Pancreas (tissue), 10 donors: ENCODE measurements at regions not wholly inside any gene's neighbourhood (a gene's known extent, or its start where the extent isn't known, plus 50 kb on each side); places are given as distances from the start of the nearest gene placed in this dataset.

Experiments used
- ATAC-seq, 4 donors: fragments of 200-7000 bp; cut with Tn5 transposase; one replicate each; pipeline versions ENCODE4 v1.8.0 to v1.9.1; 2020; ENCODE audit warnings: mild to moderate bottlenecking in 4 of 4, moderate library complexity in 4 of 4
- DNase-seq, 6 donors: peaks; one replicate each; pipeline ENCODE4 v3.0.0-alpha.2; 2020
- FAIRE-seq: peaks from 2 replicates; lab custom pipeline; 2012; peaks lifted over from hg19 to GRCh38; lab: Jason Lieb, UNC
- H3K27ac ChIP-seq, 4 donors: fragments of 200-600 bp; sonication (generic); 1 replicate in 3 of 4; 2 replicates in 1 of 4; pipeline versions ENCODE4 v1.5.0 to v1.8.0; 2020
- H3K27me3 ChIP-seq, 4 donors: fragments of 200-600 bp; one replicate each; pipeline ENCODE4 v1.8.0; 2021
- H3K36me3 ChIP-seq, 3 donors: fragments of 200-600 bp; sonication (generic) in 1 of 3; one replicate each; pipeline versions ENCODE4 v1.5.0 to v1.8.0; 2020 to 2021
- H3K4me1 ChIP-seq, 3 donors: fragments of 200-600 bp; one replicate each; pipeline ENCODE4 v1.8.0; 2021
- H3K4me3 ChIP-seq, 4 donors: fragments of 200-600 bp; sonication (generic) in 2 of 4; one replicate each; pipeline versions ENCODE4 v1.5.0 to v1.8.0; 2020 to 2021
- H3K9me3 ChIP-seq, 4 donors: fragments of 200-600 bp; one replicate each; pipeline ENCODE4 v1.8.0; 2021
- WGBS, 2 donors: extraction: QIAGEN DNeasy Blood & Tissue Kit; methylation state at CpG; one replicate each; pipeline ENCODE4 v1.1.7; 2013; 5-methylcytosine and 5-hydroxymethylcytosine counted together
- intact Hi-C, 3 donors: fragments of 100-400 bp; cut with DNase I; formaldehyde crosslinking; loops; one replicate each; pipeline versions ENCODE4 v1.11.1 to v1.14.2; 2022
- TF ChIP-seq, protein P1 (sequence below), 4 donors: fragments of 200-600 bp; sonication (generic) in 3 of 4; IDR thresholded peaks; one replicate each; pipeline versions ENCODE4 v1.5.0 to v1.8.0; 2021; ENCODE audit warnings: antibody characterized with exemption in 4 of 4
- donor health status: healthy with polysubstance abuse.
- donor health status: DM: no; HTN: no; CAD: no; lungs with moderate emphysema.
- donor health status: DM: no; HTN: no; CAD: no.
- donor health status: control.
- donor health status: control.
- donor health status: Bipolar disorder and iron deficiency.
- donor health status: DM: yes; HTN: yes; CAD: no.
- donor health status: DM: no; HTN: no; CAD: no.
- donor health status: DM: no; HTN: no; CAD: no.
- donor health status: DM: yes; HTN: yes; CAD: no.

DNA sequence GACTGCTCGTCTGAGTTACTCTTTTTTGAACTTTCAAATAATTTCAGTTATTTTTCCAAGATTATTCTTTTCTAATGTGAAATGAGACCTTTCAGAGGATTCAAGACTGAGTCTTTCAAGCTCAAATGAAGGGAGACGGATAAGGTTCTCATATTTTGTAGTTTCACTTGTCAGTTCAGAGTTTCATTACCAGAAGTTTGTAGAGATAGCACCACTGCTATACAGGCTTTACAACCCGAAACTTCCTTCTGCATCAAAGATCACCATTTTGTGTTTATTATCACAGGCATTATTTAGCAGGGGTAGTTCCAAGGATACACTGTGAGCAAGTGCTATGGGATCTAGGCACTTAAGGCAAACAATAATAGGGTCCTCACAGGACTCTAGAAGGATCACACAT is 74.7 kb upstream of the EPHA7 start:
- FAIRE-seq (no peak), ATAC-seq (no peak)
- intact Hi-C loops, result no loop called here

DNA sequence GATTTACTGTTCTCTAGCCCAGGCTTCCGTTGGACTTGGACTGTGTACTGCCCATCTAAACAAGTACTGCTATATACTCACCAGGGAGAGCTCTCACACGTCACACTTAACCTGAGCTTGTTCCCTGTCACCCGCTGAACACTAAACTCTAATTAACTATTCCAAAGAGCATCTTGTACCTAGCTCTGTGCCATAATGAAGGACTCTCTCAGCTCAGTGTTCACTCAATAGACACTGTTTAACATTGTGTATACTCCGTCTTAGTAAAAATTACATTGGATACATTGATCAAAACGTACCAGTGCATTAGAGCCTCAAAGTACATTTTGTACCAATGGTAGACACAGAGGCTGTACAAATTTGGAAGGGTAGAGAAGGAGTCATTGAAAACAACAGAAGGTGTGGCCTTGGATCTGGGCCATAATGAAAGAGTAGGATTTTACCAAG is 55.4 kb upstream of the EPHA7 start:
- 61 to 64% methylated on average over 5 of the region's 5 CpGs for WGBS, 2 donors
- H3K27ac ChIP-seq, result no peak overlapping the region

More for the DNA sequence above, 74.7 kb upstream of the EPHA7 start:
- Histone ChIP-seq H3K9me3 (no peaks in the 10 kb centered on the region), H3K27me3 (no peaks in the 10 kb centered on the region), H3K4me3 (no peak overlapping the region), H3K27ac (no peak overlapping the region), H3K4me1 (no peaks in the 10 kb centered on the region), H3K36me3 (no peaks in the 10 kb centered on the region)
- TF ChIP-seq, protein P1, sequence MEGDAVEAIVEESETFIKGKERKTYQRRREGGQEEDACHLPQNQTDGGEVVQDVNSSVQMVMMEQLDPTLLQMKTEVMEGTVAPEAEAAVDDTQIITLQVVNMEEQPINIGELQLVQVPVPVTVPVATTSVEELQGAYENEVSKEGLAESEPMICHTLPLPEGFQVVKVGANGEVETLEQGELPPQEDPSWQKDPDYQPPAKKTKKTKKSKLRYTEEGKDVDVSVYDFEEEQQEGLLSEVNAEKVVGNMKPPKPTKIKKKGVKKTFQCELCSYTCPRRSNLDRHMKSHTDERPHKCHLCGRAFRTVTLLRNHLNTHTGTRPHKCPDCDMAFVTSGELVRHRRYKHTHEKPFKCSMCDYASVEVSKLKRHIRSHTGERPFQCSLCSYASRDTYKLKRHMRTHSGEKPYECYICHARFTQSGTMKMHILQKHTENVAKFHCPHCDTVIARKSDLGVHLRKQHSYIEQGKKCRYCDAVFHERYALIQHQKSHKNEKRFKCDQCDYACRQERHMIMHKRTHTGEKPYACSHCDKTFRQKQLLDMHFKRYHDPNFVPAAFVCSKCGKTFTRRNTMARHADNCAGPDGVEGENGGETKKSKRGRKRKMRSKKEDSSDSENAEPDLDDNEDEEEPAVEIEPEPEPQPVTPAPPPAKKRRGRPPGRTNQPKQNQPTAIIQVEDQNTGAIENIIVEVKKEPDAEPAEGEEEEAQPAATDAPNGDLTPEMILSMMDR (IDR thresholded peaks at IDR 0.05), result no peak
- 62 to 81% methylated on average over 3 of the region's 3 CpGs for WGBS, 2 donors
- DNase-seq, result no peak

DNA sequence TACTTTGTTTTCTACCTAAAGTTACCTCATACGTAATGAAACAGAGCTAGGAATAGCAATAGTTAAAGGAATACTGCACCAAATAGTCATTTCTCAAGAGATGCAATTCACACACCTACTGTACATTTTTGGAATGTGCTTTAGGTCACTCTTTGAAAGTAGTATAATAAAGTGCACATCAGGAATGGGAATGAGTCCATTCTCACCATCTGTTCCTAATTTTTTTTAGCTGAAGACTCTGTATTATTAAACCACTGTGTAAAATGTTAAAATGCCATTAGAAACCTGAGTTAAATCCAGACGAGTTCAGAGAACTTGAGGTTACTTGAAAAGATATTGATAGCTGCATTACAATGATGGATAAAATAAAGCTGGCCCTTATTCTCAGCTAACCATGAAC is 51.9 kb upstream of the EPHA7 start:
- DNase-seq (no peak), FAIRE-seq (no peak), ATAC-seq (no peak)
- H3K9me3 ChIP-seq, result no peaks in the 10 kb centered on the region
- no peaks in the 10 kb centered on the region for H3K4me1 ChIP-seq
- no peaks in the 10 kb centered on the region for H3K36me3 ChIP-seq
- no peak overlapping the region for H3K27ac ChIP-seq
- TF ChIP-seq, protein P1 (IDR thresholded peaks at IDR 0.05), result no peak
- H3K27me3 ChIP-seq, result no peaks in the 10 kb centered on the region
- H3K4me3 ChIP-seq, result no peak overlapping the region
- intact Hi-C loops, result no loop called here
- WGBS, 2 donors, result 55 to 62% methylated on average over 2 of the region's 2 CpGs

More for the DNA sequence above, 55.4 kb upstream of the EPHA7 start:
- Histone ChIP-seq H3K27me3 (no peaks in the 10 kb centered on the region), H3K9me3 (no peaks in the 10 kb centered on the region), H3K36me3 (no peaks in the 10 kb centered on the region), H3K4me3 (no peak overlapping the region), H3K4me1 (no peaks in the 10 kb centered on the region)
- no peak for ATAC-seq
- no peak for DNase-seq
- TF ChIP-seq, protein P1 (IDR thresholded peaks at IDR 0.05), result no peak
- no peak for FAIRE-seq
- intact Hi-C loops, result no loop called here
